Occipital lobe (tissue), 1 donor: ENCODE measurements at regions not wholly inside any gene's neighbourhood (a gene's known extent, or its start where the extent isn't known, plus 50 kb on each side); places are given as distances from the start of the nearest gene placed in this dataset.
"Not testable (repeated sequence)": the region's sequence is repeated elsewhere in the genome, so short reads cannot be mapped to it uniquely, and the experiment has no call there.

Experiments used
- DNase-seq: peaks from one replicate; lab custom pipeline; 2025; lab: John Stamatoyannopoulos, UW

DNA sequence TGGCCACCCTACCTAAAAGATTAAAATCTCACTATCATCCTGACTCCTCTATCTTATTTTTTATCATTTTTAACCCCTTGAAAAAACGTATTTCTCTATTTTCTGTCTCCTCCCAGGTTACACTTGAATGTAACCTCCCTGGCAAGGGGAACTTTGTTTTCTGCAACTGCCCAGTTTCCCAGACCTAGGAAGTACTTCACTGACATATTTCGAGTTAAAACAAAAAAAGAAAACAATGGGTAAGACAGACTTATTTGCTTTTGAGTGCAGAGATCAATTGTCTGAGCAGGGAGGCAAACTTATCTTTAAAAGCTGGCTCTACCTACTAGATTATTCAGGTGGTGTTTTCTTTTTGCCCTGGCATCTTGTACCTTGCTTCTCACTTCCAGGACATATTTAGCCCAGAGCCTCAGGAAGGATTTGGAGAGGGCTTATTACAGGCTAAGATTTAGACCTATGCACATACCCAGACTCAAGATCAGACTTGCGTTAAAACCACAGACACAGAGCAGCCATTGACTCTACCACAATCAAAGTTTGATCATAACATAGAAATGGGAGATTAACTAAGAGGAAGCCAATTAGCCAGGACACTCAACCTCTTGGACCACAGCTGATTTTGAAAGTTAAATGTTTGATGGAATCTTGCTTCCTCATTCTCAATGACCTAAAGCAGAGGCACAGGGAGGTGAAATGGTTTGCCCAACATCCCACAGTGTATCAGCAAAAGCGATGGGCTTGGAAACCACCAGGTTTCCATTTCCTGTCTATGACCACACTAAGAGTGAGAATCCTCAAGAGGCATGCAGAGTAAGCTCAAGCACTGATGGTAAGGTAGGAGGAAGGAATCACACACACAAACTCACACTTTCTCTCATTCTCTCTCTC lies 169.5 kb upstream of the THBS1 start:
- no peak for DNase-seq

DNA sequence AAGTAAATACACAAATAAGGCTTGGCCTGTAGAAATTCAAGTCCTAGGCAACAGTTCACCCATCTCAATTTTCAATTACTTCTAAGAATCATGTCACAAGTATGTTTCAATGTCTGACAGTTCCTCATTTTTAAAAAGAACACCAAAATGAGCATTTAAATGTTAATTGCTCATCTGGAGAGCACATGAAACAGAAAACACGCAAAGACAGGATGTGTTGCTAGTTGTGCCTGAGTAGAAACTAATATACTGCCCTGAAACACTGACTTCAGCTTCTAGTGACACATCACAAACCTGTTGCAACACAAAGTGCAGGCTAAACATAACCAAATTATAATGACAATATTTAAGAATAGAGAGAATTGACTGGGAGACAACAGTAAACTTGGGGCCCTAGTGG lies 167.3 kb upstream of the THBS1 start:
- no peak for DNase-seq

DNA sequence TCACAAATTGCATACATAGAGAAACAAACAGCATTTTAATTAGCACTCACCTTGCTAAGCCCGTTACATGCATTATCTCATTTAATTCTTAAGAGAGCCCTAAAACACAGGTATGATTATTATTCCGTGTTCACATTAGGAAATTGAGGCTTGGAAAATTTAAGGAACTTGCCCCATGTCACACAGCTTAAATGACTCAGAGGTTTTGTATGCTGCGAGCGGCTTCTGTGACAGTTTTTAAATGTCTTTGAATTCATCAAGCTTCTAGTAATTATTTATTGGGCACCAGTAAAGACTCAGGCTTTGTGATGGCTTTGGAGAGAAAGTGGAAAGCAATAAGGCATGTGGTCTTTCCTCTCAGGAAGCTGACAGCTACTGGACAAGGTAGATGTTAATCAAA lies 166.7 kb upstream of the THBS1 start:
- no peak for DNase-seq

DNA sequence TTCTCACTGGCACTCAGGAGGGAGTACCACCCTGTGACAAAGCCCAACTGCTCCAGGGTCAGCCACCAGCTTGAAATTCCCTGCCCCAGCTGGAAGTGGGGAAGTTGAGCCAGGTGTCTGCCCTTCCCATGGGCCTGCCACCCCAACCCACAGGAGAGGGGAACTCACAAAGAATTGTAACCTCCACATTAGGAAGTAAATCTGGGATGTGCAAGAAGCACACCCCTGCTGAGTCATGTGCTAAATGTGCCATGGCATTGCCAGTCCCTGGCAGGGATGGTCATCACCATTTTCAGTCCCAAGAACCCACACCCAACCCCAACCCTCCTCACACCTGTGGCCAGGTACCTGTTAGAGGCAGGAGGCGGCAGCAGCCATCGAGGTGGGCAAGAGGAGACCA lies 165.2 kb upstream of the THBS1 start:
- no peak for DNase-seq

DNA sequence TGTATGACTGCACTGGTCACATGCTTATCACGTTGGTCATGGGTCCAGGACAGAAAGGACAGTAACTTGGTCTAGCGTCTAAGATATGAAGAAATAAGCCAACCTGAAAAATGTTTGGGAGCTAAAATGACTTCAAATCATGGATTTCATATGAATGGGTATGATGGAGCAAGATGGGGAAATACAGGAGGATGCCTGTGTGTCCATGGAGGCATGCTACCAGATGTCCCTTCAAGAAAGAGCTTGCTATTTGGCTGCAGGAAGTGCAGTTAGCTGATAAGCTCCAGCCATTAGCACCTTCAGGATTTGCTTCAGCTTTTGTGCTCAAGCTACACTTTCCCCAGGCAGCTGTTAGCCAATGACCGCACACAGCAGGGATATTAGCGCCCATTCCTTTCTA lies 164.6 kb upstream of the THBS1 start:
- no peak for DNase-seq

DNA sequence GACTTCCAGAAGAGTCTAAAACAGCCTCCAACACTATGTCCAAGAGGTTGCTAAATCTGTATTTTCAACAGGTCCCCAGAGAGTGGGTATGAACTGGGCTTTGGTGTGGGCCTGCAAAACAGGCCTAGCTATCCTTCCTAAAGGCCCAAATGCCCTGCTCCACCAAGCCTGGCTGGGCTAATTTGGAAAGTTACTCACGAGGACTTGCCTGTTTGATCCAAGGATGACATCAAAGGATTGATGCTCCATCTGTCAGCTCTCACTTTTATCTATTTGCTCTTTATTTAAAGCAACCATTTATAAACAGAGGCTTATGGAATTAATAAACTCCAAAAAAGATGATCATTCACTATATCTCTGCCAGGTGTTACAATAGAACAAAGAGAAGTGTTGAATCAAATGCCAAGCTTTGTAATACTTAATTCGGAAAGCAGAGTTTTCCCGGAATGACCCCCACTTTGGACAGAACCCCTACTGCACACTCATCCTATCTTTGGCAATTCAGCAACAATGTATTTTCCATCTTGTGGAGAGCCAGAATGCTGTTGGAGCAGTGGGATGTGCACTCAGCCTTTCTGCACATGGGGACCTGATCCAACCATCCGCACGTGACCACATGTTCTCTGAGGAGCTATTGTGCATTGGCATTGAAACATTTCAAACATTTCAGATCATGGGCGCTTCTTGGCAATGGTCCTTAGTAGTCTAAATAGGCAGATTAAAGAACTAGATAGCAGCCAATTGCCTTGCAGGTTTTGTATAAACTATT lies 163.3 kb upstream of the THBS1 start:
- no peak for DNase-seq

DNA sequence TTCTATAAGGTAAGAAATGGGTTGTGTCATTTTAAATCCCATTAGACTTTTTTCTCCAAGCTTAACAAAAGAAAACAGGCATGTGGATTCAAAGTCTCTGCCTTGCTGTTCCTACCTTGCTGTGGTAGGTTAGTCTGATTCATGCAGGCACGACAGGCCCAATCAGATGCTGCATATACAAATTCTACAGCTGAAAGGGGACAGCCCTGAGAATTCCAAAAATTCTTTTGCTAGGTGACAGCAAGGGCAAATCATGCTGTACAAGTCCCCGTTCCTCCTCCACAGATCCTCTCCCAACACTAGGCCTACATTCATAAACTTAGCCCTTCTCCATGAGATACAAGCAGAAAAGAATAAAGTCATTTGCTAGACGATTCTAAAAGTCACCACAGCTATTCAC lies 161.2 kb upstream of the THBS1 start:
- no peak for DNase-seq

DNA sequence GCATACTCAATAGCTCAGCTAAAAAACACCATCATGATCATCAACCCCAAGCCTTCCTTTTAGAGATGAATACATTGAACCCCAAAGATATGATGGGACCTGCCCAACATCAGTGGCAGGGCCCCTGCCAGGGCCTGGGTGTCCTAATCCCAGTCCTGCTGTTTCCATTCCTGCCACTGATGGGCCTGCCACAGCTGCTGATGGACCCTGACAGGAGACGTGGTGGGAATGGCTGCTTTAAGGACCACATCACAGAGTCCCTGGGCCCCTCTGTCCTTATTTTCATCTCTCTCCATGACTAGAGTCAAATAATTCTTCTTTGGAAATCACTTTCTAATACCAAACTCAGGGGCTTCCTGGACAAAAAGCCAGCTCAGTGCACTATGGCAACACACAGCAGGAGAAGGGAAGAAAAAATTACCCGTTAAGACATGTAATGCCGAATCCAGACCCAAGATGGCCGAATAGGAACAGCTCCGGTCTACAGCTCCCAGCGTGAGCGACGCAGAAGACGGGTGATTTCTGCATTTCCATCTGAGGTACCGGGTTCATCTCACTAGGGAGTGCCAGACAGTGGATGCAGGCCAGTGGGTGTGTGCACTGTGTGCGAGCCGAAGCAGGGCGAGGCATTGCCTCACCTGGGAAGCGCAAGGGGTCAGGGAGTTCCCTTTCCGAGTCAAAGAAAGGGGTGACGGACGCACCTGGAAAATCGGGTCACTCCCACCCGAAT lies 160.6 kb upstream of the THBS1 start:
- DNase-seq, result not testable (repeated sequence)

DNA sequence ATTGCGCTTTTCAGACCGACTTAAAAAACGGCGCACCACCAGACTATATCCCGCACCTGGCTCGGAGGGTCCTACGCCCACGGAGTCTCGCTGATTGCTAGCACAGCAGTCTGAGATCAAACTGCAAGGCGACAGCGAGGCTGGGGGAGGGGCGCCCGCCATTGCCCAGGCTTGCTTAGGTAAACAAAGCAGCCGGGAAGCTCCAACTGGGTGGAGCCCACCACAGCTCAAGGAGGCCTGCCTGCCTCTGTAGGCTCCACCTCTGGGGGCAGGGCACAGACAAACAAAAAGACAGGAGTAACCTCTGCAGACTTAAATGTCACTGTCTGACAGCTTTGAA lies 160.1 kb upstream of the THBS1 start:
- not testable (repeated sequence) for DNase-seq

DNA sequence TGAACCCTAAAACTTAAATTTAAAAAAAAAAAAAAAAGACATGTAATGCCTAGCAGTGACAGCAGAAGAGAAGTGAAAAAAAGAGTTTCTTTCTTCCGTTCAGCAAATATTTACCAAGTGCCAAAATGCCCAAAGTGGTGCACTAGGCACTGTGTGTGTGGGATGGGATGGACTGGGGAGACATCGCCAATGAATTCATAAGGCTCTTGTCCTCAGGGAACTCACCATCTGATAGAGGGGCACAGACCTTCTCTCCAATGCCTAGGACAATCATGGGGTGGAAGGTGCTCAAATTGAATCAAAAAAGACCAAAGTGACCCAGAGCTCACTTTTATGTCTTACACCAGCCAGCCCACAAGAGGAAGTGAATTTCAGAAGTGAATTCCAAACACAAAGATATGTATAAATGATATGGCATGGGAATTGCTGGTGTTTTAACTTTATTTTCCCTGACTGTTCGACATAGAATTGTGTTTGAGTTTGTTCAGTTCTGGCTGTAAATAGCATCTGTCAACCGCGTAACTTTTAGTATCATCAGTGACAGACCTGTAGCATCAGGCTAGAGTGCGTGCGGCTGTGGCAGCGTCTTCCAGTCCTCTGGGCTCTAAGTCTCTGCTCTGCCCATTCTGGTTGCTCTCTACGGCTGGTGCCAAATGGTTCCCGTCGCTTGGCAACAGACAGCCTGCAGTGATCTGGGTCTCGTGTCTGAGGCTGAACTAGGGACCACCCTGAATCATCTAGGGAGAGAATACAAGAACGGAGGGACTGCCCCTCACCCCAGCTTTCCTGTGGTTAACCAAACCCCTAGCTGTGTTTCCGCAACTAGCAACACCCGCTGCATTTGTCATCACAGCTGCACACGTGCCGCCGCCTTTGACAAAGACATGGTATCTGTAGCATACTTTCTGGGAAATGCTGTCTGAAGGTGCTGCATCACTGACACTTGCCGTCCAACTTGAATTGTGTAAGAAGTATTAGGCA lies 154.0 kb upstream of the THBS1 start:
- no peak for DNase-seq

DNA sequence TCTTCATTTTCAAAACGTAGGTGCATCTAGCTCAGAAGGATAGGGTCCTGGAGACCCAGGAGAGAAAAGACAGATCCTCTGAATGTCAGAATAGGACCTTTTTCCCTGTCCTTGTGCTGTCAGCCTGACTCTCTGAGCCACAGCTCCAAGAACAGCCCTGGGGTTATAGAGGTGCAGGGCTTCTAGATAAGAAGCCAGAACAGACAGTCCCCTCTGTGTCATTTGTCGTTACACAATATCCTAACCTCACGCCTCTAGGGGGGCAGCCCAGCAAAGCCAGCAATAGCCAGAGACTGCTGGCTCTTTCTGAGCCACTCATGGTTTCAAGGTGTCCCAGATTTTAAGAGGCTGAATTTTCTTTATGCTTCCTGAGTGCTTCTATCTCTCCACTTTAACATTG lies 153.2 kb upstream of the THBS1 start:
- DNase-seq, result no peak

DNA sequence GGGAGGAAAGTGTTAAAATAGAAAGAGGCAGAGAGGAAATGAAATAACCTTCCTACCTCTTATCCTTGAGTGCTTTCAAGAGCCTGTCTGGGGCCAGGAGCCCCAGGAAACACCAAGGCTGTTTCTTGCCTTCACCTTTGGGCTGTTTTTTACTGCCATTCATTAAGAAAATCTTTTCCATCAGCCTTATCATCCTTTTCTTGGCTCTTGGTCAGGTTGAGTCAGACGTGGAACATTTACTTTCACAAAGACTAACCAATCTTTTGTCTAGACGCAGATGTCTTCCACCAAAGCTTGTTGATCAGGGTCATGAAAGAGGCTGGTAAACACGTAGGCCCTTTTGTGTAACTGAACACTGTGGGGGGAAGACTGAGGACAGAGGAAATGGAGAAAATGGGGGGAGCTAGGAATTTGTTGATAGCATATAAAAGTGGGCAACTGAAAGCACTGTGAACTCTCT lies 151.0 kb upstream of the THBS1 start:
- DNase-seq, result no peak

DNA sequence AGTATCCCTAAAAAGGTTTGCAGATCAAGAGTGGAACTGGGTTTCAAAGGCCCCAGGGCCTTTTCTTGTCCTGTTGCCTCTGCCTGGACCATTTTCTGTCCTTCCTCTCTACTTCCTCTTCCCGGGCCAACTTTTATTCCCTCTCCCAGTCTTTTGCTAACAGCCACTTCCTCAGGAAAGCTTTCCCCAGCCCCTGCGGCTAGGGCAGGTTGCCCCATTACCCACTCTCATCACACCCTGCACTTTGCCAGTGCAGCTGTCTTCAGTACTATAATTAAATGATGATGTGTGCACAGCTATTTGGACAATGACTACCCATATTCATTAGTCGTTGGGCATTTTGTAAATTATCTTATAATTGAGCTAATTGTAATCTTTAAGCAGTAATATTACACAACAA lies 150.5 kb upstream of the THBS1 start:
- DNase-seq, result no peak

DNA sequence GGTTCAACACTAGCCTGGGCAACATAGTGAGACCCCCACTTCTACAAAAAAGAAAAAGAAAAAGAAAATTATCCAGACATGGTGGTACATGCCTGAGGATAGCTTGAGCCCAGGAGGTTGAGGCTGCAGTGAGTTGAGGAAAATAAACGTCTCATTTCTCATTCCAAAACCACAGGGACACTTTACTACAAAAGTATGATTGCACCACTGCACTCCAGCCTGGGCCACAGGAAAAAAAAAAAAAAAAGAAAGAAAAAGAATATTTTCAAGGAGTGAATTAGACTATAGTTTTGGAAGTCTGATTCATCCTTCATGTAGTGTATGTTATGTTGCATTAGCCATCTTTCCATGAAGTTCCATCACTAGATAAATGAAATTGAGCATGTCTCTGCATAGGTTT lies 149.5 kb upstream of the THBS1 start:
- DNase-seq, result no peak

DNA sequence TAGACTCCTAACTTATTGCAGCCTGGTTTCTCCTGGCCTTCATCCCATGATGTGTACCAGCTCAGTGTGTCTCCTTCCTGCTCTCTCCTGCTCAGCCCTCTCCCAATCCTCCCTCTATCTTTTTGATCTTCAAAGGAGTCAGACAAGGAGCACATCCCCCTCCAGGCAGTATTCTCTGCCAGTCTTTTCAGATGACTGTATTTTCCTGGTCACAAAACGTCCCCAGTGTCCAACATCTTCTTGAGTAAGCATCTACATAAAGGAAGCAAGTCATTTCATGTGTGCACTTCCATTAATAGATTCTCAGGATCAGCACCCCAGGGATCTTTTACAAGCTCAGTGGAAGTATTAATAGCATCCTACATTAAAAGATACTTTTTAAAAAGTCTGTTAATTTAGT lies 148.9 kb upstream of the THBS1 start:
- DNase-seq, result no peak

DNA sequence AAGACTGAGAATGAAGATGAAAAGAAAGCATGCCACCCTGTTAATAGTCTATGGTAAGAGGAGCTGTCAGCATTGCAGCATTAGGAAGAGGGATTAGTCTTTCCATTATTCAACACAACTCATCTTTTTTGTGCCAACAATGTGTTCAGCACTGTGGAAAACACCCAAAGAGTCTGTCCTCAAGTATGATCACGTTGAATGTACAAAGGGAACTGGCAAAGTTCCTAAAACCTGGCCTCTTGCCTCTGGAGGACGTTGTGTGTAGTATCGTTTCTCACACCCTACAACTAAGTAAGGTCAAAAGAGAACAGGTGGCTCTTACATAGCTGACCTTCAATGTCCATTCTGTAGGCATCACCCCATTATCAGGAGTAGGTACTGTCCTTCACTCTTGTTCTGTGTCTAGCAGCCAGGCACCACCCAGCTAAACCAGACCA lies 147.9 kb upstream of the THBS1 start:
- DNase-seq, result no peak

DNA sequence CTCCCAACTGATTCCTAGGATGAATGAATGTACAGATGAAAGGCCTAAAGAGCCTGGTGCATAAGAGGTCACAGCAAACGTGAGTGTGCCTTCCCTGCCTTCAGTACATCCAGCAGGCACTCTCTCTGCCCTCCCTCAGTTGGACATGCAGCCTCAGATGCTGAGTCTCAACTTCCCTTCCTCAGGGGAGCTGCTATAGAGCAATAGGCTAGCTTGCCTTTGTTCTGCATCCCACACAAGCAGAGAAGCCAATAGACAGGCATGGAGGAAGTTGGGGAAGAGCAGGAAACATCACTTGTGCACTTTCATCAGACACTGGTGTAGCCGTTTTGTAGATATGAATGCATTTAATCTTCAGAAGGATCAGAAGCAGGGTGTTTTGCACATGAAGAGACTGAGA lies 147.5 kb upstream of the THBS1 start:
- DNase-seq, result no peak

DNA sequence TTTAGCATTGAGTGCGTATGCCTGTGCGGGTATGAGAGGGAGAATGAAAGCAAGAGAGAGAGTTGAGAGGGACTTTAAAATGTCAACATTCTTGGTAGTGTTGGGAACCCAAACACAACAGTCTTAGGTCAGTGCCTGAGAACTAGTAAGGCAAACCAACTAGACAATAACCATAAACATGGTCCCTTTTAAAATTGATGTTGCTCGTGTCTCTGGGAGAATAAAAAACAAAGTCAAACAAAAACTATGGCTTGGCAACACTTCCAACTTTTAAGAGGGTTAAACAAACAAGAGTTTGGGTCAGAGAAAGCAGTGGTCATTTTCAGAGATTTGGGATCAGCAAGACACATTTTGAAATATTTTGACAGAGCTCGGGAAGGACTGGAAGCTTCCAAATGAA lies 146.7 kb upstream of the THBS1 start:
- DNase-seq, result no peak

DNA sequence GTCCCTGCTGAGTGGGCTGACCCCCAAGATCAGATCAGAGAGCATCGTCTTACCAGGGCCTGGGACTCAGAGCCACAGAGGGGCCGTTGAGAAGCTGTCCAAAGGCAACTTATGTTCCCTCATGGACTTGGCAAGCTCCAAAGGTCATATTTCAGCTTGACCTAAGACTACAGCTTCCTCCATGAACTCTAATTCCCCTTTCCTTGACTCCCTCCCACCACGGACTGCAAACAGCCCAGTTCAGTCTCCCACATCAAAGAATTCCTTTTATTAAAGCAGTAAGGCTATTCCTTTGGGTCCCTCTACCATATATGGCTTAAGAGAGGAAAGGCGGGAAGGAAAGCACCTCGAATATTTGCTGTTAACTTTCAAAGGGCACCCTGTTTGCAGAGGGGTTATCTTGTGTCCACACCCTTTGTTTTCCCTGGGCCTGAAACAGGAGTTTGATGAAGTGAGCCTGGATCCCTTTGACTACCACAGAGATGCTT lies 146.1 kb upstream of the THBS1 start:
- no peak for DNase-seq

DNA sequence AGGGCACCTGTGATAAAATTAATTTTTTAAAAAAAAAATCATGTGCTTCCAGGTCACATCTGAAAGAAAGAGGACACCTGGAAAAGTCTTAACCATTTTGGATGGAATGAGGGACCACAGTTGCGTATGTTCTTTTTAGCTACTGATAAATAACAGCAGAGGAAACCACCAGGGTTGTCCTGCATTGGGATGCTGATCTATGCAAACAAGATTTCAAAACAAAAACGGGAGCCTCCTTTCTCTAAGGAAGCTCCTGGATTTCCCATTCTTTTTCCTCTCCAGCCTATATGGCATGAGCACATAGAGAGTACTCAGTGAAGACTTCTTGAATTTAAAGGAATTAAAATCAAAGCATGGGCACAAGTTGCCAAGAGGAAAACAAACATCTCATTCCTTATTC lies 145.6 kb upstream of the THBS1 start:
- DNase-seq, result no peak

DNA sequence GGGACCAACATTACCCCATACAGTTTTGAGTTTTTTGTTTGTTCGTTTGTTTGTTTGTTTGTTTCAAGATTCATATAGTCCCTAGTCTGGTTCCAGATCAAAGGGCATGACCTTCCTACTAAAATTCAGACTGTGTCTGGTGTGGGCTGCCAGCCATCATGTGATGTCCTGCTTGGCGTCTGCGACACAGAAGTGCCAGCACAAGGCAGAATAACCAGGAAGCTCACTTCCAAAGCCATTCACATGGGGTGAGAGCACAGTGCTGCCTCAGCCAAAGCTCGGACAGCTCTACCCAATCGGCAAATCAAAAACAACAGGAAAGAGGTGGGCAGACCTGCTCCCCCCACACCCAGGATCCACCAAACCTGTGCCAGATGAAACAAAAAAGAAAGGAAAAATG lies 142.6 kb upstream of the THBS1 start:
- DNase-seq, result no peak
